ENCODE measurements at regions not wholly inside any gene's neighbourhood (a gene's known extent, or its start where the extent isn't known, plus 50 kb on each side); places are given as distances from the start of the nearest gene placed in this dataset.
A peak's percentile ranks its signal among the peaks of the same experiment; 100 is the strongest.

- no peak for TF ChIP-seq REST (IDR thresholded peaks at IDR 0.05)
- TF ChIP-seq RXRA (IDR thresholded peaks at IDR 0.05): no peak
- no peak for TF ChIP-seq HNF4G (IDR thresholded peaks at IDR 0.05)
These were observed 56.0 kb upstream of the ESX1 start (continued) for GRCh38 chrX:104310657-104311254.

DNA sequence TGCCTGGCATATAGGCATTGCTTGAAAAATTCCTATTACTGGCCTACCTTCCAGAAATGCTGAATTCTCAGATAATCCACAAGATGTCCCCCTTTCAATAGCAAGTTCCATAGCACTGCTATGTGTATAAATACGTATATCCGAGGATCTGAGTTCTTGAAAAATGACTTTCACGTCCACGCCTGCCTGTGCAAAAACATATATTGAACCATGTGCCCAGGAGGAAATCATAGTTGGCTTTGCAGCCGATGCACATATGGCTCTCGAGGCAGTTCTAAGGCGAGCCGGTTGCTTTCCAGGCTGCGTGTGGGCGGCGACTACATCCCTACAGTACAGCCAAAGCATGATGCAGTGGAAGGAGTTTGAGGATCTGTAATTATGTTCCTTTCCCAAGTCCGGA lies 55.4 kb upstream of the ESX1 start:
- Histone ChIP-seq H3K36me3 (ENCODE audit: control insufficient read depth in 4 of 4, insufficient read depth in 3 of 4, low read depth in 1 of 4, low read length in 3 of 4) (no peaks in the 10 kb centered on the region), H3K9ac (ENCODE audit: low read depth in 1 of 2, low read length in 2 of 2) (no peak overlapping the region), H3K9me3 (ENCODE audit: control insufficient read depth in 4 of 4, low read length in 3 of 4) (no peaks in the 10 kb centered on the region), H3K27ac (ENCODE audit: low read depth in 1 of 2, low read length in 2 of 2) (no peak overlapping the region), H3K27me3 (ENCODE audit: control insufficient read depth in 4 of 4, insufficient read depth in 4 of 4, low read length in 3 of 4) (no peaks in the 10 kb centered on the region), H3K4me3 (ENCODE audit: low read depth in 1 of 3, low read length in 3 of 3) (no peak overlapping the region), H3K4me1 (ENCODE audit: control insufficient read depth in 4 of 4, insufficient read depth in 4 of 4, low read length in 3 of 4) (no peaks in the 10 kb centered on the region)
- DNase-seq (ENCODE audit: low spot score): no peak
- TF ChIP-seq, protein P1, sequence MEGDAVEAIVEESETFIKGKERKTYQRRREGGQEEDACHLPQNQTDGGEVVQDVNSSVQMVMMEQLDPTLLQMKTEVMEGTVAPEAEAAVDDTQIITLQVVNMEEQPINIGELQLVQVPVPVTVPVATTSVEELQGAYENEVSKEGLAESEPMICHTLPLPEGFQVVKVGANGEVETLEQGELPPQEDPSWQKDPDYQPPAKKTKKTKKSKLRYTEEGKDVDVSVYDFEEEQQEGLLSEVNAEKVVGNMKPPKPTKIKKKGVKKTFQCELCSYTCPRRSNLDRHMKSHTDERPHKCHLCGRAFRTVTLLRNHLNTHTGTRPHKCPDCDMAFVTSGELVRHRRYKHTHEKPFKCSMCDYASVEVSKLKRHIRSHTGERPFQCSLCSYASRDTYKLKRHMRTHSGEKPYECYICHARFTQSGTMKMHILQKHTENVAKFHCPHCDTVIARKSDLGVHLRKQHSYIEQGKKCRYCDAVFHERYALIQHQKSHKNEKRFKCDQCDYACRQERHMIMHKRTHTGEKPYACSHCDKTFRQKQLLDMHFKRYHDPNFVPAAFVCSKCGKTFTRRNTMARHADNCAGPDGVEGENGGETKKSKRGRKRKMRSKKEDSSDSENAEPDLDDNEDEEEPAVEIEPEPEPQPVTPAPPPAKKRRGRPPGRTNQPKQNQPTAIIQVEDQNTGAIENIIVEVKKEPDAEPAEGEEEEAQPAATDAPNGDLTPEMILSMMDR (IDR thresholded peaks at IDR 0.05; ENCODE audit: low read depth, low read length, missing input control): peak; percentile 25
- peak; percentile 66 to 68 for TF ChIP-seq RAD21 (IDR thresholded peaks at IDR 0.05)
- no peak for TF ChIP-seq HNF4G (IDR thresholded peaks at IDR 0.05)
- whole genome bisulfite sequencing: 45% methylated on average over 12 of the region's 12 CpGs

DNA sequence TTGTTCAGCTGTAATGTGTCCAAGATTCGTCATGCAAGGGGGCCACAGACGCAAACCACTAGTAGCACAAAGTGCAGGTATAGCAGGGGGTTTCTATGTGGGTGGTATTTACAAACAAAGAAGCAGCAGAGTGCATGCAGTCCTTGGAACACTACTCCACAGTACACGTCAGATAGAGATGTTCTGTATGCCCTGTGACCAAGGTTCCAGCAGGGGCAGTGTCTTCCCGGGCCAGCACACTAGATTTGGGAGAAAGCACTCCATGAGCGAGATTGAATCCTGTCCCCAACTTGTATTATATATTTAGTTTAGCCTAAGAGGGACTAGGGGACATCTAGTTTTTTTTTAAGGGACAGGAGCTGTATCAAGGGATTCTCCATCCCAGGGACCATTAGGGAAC lies 54.4 kb upstream of the ESX1 start:
- no peaks in the 10 kb centered on the region for H3K36me3 ChIP-seq (ENCODE audit: control insufficient read depth in 4 of 4, insufficient read depth in 3 of 4, low read depth in 1 of 4, low read length in 3 of 4)
- H3K4me1 ChIP-seq (ENCODE audit: control insufficient read depth in 4 of 4, insufficient read depth in 4 of 4, low read length in 3 of 4): no peaks in the 10 kb centered on the region
- peaks cover 0 to 2% (median 0%) of the 10 kb centered on the region in 4 donors for H3K27me3 ChIP-seq (ENCODE audit: control insufficient read depth in 4 of 4, insufficient read depth in 4 of 4, low read length in 3 of 4)
- TF ChIP-seq, protein P1 (IDR thresholded peaks at IDR 0.05; ENCODE audit: low read depth, low read length, missing input control): no peak
- TF ChIP-seq EGR1 (IDR thresholded peaks at IDR 0.05; ENCODE audit: low read depth in 2 of 2) (no peak), JUND (IDR thresholded peaks at IDR 0.05) (no peak), HNF4G (IDR thresholded peaks at IDR 0.05) (no peak)
- no peak overlapping the region for H3K9ac ChIP-seq (ENCODE audit: low read depth in 1 of 2, low read length in 2 of 2)
- DNase-seq (ENCODE audit: low spot score): no peak
- H3K4me3 ChIP-seq (ENCODE audit: low read depth in 1 of 3, low read length in 3 of 3): no peak overlapping the region
- H3K9me3 ChIP-seq (ENCODE audit: control insufficient read depth in 4 of 4, low read length in 3 of 4): no peaks in the 10 kb centered on the region
- no peak overlapping the region for H3K27ac ChIP-seq (ENCODE audit: low read depth in 1 of 2, low read length in 2 of 2)
- WGBS: 85% methylated on average over 5 of the region's 5 CpGs
